Cardiac fibroblast (primary cell): ENCODE measurements at regions not wholly inside any gene's neighbourhood (a gene's known extent, or its start where the extent isn't known, plus 50 kb on each side); places are given as distances from the start of the nearest gene placed in this dataset.

Experiments
- DNase-seq, 2 donors: peaks; one replicate each; pipeline versions ENCODE4 v3.0.0 to v3.0.0-alpha.2; 2010; ENCODE audit warnings: low read depth in 2 of 2
- H3K4me3 ChIP-seq, 2 donors: replicated peaks in 1 of 2; 1 replicate in 1 of 2; 2 replicates in 1 of 2; pipeline ENCODE4 v1.5.1; 2011; ENCODE audit warnings: low read depth in 2 of 2, low read length in 2 of 2, mild to moderate bottlenecking in 2 of 2, moderate library complexity in 1 of 2
- TF ChIP-seq, protein P1 (sequence below): IDR thresholded peaks from one replicate; pipeline ENCODE4 v1.5.1; 2011; ENCODE audit warnings: low read depth, mild to moderate bottlenecking, low read length, inconsistent platforms

DNA sequence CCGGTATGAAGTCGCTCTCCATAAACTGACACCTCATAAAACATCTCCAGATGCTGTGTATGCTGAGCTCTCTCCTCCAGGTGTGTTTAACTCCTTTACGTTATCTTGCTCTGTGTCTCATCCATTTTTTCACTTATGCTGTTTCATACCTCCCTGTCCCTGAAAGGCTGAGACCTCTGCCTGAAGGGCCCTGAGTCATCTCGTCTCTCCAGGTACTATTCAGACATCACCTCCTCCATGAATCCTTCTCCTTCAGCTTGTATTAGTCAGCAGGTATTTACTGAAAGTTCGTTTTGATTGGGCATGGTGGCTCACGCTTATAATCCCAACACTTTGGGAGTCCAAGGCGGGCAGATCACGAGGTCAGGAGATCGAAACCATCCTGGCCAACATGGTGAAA is 244.5 kb upstream of the EPHA4 start:
- no peak for DNase-seq
- no peak overlapping the region for H3K4me3 ChIP-seq
- TF ChIP-seq, protein P1, sequence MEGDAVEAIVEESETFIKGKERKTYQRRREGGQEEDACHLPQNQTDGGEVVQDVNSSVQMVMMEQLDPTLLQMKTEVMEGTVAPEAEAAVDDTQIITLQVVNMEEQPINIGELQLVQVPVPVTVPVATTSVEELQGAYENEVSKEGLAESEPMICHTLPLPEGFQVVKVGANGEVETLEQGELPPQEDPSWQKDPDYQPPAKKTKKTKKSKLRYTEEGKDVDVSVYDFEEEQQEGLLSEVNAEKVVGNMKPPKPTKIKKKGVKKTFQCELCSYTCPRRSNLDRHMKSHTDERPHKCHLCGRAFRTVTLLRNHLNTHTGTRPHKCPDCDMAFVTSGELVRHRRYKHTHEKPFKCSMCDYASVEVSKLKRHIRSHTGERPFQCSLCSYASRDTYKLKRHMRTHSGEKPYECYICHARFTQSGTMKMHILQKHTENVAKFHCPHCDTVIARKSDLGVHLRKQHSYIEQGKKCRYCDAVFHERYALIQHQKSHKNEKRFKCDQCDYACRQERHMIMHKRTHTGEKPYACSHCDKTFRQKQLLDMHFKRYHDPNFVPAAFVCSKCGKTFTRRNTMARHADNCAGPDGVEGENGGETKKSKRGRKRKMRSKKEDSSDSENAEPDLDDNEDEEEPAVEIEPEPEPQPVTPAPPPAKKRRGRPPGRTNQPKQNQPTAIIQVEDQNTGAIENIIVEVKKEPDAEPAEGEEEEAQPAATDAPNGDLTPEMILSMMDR: no peak

DNA sequence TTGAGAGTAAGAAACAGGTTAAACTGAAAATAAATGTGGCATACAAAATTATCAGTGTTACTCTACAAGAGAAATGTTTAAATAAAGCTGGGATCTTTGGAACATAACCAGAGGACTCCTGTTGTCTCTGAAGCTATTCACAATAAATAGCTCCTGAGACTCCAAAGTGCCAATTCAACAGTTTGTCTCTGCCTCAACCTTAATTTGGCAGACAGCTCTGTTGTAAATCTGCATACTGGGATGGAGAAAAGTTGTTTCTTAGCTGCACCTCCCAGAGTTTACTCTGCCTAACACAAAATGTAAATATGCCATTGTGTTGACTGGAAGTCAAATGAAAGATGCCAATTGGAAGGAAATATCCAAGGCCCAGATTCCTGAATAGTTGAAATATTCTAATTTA is 238.5 kb upstream of the EPHA4 start:
- TF ChIP-seq, protein P1: no peak
- DNase-seq: no peak
- H3K4me3 ChIP-seq: no peak overlapping the region

DNA sequence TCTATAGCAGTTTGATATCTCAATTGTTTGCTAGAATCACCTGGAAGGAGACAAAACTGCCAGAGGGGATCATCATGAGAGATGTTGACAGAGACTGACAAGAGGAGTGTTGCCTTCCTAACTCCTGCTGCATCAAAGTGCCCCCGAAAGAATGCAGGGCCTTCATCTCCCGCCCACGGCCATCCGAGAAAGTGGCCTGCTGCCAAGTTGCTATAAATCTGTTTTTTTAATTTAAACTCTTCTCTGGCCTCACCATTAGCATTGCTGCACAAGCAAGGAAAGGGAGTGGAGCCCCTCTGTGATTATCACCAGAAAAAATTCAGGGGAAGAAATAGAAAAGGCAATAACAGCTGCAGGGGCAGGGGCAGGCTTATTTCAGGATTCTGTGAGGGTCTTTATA is 238.1 kb upstream of the EPHA4 start:
- no peak overlapping the region for H3K4me3 ChIP-seq
- TF ChIP-seq, protein P1: no peak
- DNase-seq: no peak

DNA sequence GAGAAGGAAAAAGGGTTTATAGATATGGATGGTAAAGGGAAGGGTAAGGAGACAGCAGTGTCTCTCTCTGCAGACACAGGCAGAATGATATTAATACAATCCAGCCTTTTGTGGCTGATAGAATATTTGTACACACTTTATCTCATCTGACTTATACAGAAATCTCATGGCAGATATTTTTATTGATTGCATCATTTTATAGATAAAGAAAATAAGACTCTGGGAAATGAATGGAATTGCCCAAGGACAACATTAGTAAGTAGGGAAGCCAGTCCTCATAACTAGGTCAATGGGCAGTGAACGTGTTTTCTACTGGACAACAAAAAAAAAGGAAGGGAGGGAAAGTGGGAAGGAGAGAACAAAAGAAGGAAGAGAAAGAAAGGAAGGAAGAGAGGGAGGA is 236.4 kb upstream of the EPHA4 start:
- TF ChIP-seq, protein P1: no peak
- DNase-seq: no peak
- no peak overlapping the region for H3K4me3 ChIP-seq

DNA sequence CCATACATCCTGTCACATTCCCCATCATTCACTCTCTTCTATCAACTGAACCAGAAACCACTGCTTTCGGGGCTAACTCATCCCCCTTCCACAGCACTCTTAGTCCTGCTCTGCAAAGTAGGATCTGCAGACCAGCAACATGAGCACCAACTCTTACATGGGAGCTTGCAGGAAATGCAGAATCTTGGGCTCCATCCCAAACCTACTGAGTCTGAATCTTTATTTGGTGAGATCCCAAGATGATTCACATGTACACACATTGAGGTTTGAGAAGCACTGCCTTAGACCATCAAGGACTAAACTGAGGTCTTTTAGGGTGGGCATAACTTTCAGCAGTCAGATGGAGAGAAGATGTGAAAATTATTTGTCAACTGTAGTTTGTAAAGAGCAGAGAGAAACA is 235.6 kb upstream of the EPHA4 start:
- TF ChIP-seq, protein P1: no peak
- H3K4me3 ChIP-seq: no peak overlapping the region
- no peak for DNase-seq

DNA sequence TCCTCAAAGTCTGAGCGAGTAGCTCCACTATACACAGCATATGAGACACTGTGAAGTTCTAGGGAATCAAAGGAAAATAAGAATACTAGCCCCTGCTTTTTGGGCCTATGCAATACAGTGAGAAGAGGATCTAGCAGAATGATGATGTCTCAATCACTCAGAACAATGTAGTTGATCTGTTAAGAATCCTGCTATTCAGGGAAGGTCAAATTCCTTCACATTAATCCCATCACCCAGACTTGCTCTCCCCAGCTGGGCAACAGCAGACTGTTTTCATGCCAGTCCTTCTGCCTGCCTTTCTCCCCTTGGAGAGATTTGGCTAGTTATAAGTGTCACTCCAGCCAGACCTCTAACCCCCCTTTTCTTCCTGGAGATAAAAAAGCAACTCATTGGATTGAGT is 230.0 kb upstream of the EPHA4 start:
- H3K4me3 ChIP-seq: no peak overlapping the region
- TF ChIP-seq, protein P1: no peak
- DNase-seq: no peak

DNA sequence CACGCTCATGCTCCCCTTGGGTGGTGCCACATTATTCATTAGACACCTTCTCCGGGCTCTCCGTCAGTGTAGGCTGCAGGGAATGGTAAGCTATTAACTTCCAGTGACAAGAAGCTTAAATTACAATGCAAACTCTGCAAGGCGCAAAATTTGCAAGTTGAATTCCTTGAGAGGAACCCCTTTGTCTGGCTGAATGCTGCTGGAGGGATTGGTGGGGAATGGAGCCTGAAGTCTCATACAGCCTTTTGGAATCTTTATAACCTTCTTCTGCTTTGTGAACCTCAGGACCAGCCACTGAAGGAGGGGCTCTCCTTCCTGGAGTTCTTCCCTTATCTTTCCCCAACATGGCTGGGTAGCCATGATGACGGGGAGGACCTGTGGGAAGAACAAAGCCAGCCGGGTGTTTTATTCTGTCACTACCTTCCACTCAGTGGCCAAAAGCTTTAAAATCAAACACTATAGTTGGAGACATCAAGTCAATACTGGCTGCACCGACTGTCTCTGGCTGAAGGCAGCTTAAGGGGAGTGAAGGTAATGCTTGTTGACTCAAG is 220.9 kb upstream of the EPHA4 start:
- no peak for DNase-seq
- H3K4me3 ChIP-seq: no peak overlapping the region
- TF ChIP-seq, protein P1: no peak
